ENCODE measurements at regions not wholly inside any gene's neighbourhood (a gene's known extent, or its start where the extent isn't known, plus 50 kb on each side); places are given as distances from the start of the nearest gene placed in this dataset.

DNA sequence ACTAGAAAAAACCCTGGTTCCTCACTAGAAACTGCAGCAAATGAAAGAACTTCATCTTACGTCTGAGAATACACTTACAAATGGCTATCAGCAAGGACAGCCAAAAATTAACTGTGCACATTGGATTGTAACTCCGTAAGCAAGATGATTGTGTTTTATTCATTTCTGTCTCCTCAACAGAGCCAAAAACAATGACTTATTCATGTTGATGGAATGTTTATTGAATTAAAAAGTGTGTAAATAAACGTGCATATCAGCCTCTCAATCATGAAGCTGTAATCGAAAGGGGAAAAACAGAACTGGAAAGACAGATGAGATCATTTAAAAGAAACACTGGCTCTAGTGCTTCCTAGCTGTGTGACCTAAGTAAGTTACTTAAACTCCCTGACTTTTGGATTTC is 307.5 kb upstream of the ZC3H12C start:
- Histone ChIP-seq H3K9me3 (no peaks in the 10 kb centered on the region), H3K27me3 (ENCODE audit: insufficient read depth in 3 of 3, low read length in 2 of 3) (no peaks in the 10 kb centered on the region), H3K4me3 (no peak overlapping the region), H3K27ac (no peak overlapping the region), H3K4me1 (no peaks in the 10 kb centered on the region), H3K36me3 (ENCODE audit: insufficient read depth in 1 of 2, low read depth in 1 of 2) (no peaks in the 10 kb centered on the region)
- WGBS, 3 donors, result 22 to 35% (median 24%) methylated on average over 4 of the region's 4 CpGs
- DNase-seq (no peak), ATAC-seq (no peak)
- TF ChIP-seq, protein P1, sequence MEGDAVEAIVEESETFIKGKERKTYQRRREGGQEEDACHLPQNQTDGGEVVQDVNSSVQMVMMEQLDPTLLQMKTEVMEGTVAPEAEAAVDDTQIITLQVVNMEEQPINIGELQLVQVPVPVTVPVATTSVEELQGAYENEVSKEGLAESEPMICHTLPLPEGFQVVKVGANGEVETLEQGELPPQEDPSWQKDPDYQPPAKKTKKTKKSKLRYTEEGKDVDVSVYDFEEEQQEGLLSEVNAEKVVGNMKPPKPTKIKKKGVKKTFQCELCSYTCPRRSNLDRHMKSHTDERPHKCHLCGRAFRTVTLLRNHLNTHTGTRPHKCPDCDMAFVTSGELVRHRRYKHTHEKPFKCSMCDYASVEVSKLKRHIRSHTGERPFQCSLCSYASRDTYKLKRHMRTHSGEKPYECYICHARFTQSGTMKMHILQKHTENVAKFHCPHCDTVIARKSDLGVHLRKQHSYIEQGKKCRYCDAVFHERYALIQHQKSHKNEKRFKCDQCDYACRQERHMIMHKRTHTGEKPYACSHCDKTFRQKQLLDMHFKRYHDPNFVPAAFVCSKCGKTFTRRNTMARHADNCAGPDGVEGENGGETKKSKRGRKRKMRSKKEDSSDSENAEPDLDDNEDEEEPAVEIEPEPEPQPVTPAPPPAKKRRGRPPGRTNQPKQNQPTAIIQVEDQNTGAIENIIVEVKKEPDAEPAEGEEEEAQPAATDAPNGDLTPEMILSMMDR (IDR thresholded peaks at IDR 0.05), result no peak
- intact Hi-C loops (cut with DNase I), result no loop called here

DNA sequence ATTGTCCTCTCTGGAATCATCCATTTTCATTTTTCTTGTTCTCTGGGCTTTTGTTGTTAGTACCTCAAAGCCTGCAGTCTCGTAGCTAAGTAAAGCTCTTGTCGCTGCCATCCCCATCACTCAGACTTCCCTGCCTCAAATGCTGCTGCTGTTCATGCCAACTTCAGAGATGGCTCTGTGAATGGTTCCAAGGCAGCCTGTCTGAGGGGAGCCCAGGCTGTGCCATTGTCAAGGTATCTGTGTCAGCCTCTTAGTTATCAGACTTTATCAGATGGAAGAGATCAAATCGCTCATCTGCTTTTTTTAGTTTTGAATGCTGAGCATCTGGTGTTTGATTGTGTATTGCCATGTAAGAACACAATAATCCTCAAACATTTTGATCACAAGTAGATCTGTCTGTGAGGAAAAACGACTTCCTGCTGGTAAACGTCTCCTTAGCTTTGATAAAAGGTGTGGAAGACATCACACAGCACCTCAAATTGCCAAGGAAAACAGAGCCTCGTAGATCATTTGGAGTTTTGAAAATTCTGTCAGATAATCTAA is 304.2 kb upstream of the ZC3H12C start:
- intact Hi-C loops (cut with DNase I), result no loop called here
- ATAC-seq, result no peak
- Histone ChIP-seq H3K27me3 (ENCODE audit: insufficient read depth in 3 of 3, low read length in 2 of 3) (no peaks in the 10 kb centered on the region), H3K4me1 (no peaks in the 10 kb centered on the region), H3K36me3 (ENCODE audit: insufficient read depth in 1 of 2, low read depth in 1 of 2) (no peaks in the 10 kb centered on the region), H3K9me3 (no peaks in the 10 kb centered on the region), H3K27ac (no peak overlapping the region), H3K4me3 (no peak overlapping the region)
- WGBS, 3 donors, result 76 to 87% (median 78%) methylated on average over 6 of the region's 6 CpGs
- TF ChIP-seq, protein P1 (IDR thresholded peaks at IDR 0.05), result no peak
- DNase-seq, result no peak

GRCh38 chr11:109789901-109790300 is 303.3 kb upstream of the ZC3H12C start:
- TF ChIP-seq, protein P1 (IDR thresholded peaks at IDR 0.05), result no peak
- WGBS, 3 donors, result 71 to 78% (median 77%) methylated on average over 1 of the region's 1 CpG
- Histone ChIP-seq H3K4me3 (no peak overlapping the region), H3K27ac (no peak overlapping the region), H3K4me1 (no peaks in the 10 kb centered on the region), H3K9me3 (no peaks in the 10 kb centered on the region), H3K27me3 (ENCODE audit: insufficient read depth in 3 of 3, low read length in 2 of 3) (no peaks in the 10 kb centered on the region), H3K36me3 (ENCODE audit: insufficient read depth in 1 of 2, low read depth in 1 of 2) (no peaks in the 10 kb centered on the region)
- ATAC-seq, result no peak
- intact Hi-C loops (cut with DNase I), result no loop called here
- DNase-seq, result no peak

DNA sequence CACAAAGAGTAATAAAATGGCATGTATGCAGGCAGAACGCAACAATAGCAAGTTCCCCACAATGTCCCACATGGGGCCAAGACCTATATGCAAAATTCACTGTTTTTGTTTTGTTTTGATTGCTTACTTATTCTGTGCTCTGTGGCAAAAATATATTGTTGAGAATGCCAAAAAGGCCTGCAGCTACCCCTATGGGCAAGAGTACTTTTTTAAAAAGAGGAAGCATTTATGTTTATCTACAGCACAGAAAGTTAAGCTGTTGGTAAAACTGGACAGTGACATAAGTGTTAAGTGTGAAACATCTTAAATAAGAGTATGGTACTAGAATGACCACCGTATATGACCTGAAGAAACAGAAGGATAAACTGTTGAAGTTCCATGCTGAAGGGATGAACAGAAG is 301.9 kb upstream of the ZC3H12C start:
- intact Hi-C loops (cut with DNase I), result no loop called here
- Histone ChIP-seq H3K36me3 (ENCODE audit: insufficient read depth in 1 of 2, low read depth in 1 of 2) (no peaks in the 10 kb centered on the region), H3K4me1 (no peaks in the 10 kb centered on the region), H3K27me3 (ENCODE audit: insufficient read depth in 3 of 3, low read length in 2 of 3) (no peaks in the 10 kb centered on the region), H3K4me3 (no peak overlapping the region), H3K27ac (no peak overlapping the region), H3K9me3 (no peaks in the 10 kb centered on the region)
- 88 to 94% (median 91%) methylated on average over 2 of the region's 2 CpGs for WGBS, 3 donors
- ATAC-seq, result no peak
- DNase-seq, result no peak
- TF ChIP-seq, protein P1 (IDR thresholded peaks at IDR 0.05), result no peak

- H3K4me3 ChIP-seq, result no peak overlapping the region
- H3K27me3 ChIP-seq (ENCODE audit: insufficient read depth in 3 of 3, low read length in 2 of 3), result no peaks in the 10 kb centered on the region
- no peaks in the 10 kb centered on the region for H3K9me3 ChIP-seq
- no peaks in the 10 kb centered on the region for H3K36me3 ChIP-seq (ENCODE audit: insufficient read depth in 1 of 2, low read depth in 1 of 2)
- no peak for ATAC-seq
- intact Hi-C loops (cut with DNase I), result no loop called here
- TF ChIP-seq, protein P1 (IDR thresholded peaks at IDR 0.05), result no peak
- H3K4me1 ChIP-seq, result no peaks in the 10 kb centered on the region
- H3K27ac ChIP-seq, result no peak overlapping the region
- no peak for DNase-seq
- WGBS, 3 donors, result 57 to 67% (median 58%) methylated on average over 3 of the region's 3 CpGs
Measured at GRCh38 chr11:109794501-109794900, 298.7 kb upstream of the ZC3H12C start.

Measured in psoas muscle (tissue), 7 donors.